ENCODE measurements at regions not wholly inside any gene's neighbourhood (a gene's known extent, or its start where the extent isn't known, plus 50 kb on each side); places are given as distances from the start of the nearest gene placed in this dataset.

DNA sequence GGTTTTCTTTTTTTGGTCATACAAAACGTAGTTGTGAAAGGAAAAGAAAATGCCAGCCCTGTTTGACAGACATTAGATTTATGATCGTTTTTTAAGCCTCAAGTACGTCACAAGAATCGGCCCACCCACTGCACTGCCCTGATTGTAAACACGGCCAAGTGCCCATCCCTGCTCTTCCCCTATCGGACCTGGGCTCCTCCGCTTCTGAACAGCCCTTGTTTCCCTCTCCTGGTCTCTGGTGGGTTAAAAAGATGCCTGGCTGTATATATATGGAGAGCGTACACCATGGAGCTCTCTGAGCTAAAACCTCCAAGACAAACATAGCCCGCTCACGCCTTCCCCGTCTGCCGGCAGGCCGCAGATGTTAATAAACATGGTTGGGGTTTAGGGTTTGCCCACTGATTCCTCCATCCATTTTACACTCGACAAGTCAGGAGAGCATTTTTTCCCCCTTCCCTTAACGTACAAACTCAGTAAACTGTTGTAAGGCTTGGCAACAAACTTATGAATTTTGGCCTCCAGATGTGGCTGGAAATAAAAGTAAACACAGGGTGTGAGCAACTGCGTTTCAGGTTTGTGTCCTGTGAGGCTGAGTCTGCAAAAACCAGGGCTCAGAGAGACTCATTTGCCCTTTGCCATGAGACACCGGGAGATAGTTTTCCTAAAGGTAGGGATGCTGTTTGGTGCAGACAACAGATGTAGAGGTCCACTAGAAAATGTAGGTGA lies 325.9 kb downstream of the SOX9 start:
- TF ChIP-seq, protein P1, sequence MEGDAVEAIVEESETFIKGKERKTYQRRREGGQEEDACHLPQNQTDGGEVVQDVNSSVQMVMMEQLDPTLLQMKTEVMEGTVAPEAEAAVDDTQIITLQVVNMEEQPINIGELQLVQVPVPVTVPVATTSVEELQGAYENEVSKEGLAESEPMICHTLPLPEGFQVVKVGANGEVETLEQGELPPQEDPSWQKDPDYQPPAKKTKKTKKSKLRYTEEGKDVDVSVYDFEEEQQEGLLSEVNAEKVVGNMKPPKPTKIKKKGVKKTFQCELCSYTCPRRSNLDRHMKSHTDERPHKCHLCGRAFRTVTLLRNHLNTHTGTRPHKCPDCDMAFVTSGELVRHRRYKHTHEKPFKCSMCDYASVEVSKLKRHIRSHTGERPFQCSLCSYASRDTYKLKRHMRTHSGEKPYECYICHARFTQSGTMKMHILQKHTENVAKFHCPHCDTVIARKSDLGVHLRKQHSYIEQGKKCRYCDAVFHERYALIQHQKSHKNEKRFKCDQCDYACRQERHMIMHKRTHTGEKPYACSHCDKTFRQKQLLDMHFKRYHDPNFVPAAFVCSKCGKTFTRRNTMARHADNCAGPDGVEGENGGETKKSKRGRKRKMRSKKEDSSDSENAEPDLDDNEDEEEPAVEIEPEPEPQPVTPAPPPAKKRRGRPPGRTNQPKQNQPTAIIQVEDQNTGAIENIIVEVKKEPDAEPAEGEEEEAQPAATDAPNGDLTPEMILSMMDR (conservative IDR thresholded peaks at IDR 0.05; ENCODE audit: low read depth in 2 of 2), result no peak
- TF ChIP-seq EZH2 (IDR thresholded peaks at IDR 0.05; ENCODE audit: low read depth, unreplicated experiment) (no peak), ZNF331 (CRISPR knock-in tag; IDR thresholded peaks at IDR 0.05; ENCODE audit: low read depth) (no peak)

Measured in GM23338 (cell line).